ENCODE measurements at regions not wholly inside any gene's neighbourhood (a gene's known extent, or its start where the extent isn't known, plus 50 kb on each side); places are given as distances from the start of the nearest gene placed in this dataset.
A peak's percentile ranks its signal among the peaks of the same experiment; 100 is the strongest.
"Not testable (repeated sequence)": the region's sequence is repeated elsewhere in the genome, so short reads cannot be mapped to it uniquely, and the experiment has no call there.

DNA sequence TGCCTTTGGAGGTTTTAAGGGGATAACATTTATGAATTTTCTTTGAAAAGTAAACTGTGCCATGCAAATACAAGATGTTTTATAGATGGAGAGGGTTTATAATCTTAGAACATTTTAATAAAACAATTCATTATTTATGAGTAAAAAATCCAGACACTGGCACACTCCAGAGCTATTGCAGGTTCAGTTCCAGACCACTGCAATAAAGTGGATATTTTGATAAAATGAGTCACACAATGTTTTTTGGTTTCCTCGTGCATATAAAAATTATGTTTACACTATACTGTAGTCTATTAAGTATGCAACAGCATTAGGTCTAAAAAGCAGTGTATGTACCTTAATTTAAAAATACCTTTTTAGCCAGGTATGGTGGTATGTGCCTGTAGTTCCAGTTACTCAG, 146.2 kb upstream of the ZBED5 start:
- DNase-seq: no peak

DNA sequence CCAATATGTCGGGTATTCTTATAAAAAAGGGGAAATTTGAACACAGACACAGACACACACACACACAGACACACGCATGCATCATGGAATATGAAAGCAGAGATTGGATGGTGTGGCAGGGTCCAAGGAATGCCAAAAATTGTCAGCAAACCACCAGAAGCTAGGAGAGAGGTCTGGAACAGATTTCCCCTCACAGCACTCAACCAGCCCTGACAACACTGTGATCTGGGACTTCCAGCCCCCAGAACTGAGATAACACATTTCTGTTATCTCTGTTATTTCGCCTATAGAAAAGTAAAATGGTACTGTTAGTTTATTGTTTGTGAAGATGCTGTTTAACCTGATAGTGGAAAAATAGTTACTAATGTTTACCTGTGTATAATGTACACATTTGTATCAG, 145.4 kb upstream of the ZBED5 start:
- DNase-seq: no peak

DNA sequence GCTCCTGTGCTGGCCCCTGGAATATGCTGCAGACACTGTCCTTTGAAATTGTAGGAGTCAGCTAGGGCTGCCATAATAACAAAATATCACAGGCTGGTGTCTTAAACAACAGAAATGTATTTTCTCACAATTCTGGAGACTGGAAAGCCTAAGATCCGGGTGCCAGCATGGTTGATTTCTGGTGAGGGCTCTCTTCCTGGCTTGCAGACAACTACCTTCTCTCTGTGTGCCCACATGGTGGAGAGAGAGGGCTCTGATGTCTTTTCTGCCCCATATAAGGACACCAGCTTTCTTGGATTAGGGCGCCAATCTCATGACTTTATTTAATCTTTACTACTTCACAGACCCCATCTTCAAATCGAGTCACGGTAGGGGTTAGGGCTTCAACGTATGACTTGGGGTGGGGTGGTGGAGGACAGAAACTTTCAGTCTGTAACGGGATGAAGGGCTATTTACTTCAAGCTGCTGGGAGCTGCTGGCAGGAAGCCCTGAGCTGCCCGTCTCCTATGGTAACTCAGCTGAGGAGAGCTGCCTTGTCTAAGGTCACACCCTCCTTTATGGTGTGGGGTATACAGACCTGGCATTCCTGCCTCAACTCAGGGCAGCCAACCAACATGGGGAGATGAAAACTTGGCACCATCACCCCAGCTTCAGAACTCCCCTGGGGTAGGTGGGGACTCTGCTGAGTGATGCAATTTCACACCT, 142.9 kb upstream of the ZBED5 start:
- DNase-seq: no peak

DNA sequence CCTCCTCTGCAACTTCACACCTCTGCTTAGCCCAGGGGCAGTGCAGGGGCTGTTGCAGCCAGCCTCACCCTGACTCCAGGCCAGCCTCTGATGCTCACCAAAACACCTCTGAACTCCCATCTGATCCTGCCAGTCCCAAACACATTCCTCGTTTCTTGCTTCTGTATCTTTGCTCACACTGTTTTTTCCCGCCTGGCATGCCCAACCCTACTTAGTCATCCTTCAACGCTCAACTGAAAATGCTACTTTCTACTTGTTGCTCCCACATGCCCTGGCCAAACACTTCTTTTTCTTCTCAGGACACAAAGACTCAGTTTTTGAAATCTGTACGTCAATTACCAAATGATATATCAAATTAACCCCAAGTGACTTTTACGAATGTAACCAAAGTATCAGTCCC, 140.8 kb upstream of the ZBED5 start:
- no peak for DNase-seq

DNA sequence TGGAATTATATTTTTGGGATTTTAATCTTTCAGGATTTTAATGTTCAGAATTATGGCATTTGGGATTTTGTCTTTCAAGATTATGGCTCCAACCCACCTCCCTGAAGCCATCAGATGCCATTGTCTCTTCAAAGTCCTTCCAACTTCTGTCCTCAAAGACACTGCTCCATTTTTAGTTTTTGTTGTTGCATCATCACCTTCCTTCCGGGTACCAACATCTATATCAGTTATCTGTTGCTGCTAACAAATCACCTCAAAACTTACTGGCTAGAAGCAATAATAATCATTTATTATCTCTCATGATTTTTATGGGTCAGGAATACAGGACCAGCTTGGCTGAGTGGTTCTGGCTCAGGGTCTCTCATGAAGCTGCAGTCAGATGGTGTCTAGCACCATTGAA, 138.8 kb upstream of the ZBED5 start:
- DNase-seq: no peak

GRCh38 chr11:10993640-10994039, 135.8 kb upstream of the ZBED5 start:
- DNase-seq: no peak

- no peak for DNase-seq
Measured at GRCh38 chr11:10993186-10993585, 135.3 kb upstream of the ZBED5 start.

DNA sequence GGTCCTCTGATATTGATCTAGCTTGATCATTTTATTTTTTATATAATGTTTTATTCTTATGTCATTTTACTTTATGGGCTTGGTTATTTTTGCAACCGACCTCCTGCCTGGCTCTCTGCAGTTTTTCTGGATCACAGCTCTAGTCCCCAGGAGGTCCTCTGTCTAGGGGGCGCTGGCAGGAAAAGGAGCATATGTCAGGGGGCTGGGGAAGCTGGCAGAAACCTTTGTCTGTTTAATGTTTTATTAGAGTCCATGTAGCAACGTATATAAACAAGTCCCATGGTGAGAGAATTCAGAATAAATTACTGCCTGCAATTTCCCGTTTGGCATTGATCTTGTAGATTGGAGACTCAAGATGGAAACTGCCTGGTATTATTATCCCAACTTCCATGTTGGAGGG, 133.5 kb upstream of the ZBED5 start:
- no peak for DNase-seq

DNA sequence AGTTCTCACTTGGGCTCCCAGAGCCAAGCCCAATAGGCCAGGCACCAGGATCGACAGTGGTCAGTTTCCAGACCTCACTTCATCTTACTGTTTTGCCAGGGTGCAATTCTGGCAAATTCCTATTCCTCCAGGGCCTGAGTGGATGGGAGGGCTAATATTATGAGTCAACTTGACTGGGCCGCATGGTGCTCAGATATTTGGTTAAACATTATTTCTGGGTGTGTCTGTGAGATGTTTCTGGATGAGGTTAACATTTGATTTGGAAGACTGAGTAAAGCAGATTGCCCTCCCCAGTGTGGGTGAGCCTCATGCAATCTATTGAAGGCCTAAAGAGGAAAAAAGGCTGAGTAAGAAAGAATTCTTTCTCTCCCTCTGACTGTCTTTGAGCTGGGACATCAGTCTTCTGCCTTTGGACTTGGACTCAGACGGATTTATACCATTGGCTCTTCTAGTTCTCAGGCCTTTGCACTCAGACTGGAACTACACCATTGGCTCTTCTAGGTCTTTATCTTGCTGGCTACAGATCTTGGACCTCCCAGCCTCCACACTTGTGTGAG, 132.9 kb upstream of the ZBED5 start:
- no peak for DNase-seq

GRCh38 chr11:10990160-10990559, 132.3 kb upstream of the ZBED5 start:
- DNase-seq: no peak

GRCh38 chr11:10986006-10986405, 128.2 kb upstream of the ZBED5 start:
- no peak for DNase-seq

DNA sequence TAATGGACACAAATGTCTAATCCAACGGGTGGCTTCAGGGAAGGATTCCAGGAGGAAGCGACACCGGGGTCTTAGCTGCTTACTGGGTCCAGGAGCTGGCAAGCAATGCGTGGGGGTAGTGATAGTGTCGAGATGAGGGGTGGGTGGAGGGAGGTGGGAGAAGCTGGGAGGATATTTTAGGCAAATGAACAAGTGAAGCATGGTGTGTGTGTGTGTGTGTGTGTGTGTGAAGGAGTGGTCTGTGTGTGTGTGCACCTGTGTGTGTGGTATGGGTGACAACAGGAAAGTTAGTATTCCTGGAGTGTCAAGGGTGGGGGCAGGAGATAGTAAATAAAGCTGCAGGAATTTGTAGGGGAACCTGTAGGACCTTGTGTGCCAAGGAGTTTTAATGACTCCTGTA, 126.9 kb upstream of the ZBED5 start:
- no peak for DNase-seq

DNA sequence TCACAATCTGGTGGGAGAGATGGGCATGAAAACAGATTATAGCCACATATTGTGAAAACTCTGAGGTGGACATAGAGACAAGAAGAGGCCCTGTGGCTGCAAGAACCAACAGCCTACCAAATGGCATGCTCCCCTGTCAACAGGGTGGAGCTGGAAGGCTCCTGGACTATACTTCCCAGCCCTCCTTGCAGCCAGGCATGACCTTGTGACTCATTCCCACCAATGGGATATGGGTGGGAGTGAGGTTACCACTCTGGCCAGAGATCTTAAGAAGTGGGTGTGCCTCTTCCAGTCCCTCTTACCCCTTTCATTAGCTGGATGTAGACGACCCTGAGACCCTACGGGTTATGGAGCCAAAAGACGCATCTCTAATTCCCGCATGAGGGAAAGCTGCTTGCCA, 126.4 kb upstream of the ZBED5 start:
- no peak for DNase-seq

DNA sequence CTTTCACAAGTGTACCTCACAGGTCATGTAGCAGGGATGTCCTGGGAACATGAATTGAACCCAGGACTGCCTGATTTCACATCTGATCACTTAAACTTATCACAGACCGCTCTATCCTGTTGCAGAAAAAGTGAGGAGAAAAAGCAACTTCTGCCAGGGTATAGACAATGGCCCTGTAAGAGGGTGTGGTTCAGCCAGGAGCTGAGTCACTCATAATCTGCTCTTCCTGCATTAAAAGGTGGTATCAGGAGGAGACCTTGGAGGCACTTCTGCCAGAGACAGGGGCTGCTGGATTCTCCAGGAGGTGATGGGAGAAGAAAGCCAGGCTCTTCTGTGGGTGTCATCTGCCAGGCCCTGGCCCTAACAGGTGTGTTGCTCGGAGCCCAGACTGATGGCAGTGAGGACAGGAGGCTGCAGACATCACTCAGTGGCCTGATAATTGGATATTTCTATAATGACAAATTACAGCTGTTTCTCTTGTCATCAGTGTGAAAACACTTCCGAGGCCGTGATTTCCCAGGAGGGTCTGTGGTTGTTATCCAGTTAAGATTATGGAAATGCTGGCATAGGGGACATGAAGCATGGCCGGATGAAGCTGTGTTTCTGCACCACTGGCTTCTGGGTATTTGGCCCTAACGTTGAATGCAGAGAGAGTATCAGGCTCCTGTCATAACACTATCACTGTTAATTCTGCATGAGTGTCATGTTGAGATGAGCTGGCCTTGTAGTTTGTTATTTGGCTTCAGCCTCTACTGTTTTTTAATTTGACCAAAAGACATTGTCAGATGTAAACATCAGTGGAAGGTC, 125.1 kb upstream of the ZBED5 start:
- DNase-seq: no peak

DNA sequence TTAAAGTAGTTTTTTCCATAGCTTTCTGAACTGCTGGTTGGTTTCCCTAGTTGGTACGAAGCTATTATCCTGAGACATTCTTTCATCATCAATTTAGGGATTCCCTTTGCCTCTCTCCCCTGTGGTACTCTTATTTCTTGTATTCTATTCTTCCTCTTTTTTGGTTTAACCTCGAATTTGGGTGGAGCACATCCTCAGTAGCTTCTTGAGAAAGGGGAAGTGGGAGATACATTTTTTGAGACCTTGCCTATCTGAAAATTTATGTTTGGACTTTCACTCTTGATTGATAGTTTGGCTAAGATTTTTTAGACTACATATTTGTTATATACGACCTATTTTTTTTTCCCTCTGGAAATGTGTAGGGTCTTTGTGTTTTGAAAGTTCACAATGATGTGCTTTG, 121.7 kb upstream of the ZBED5 start:
- no peak for DNase-seq

DNA sequence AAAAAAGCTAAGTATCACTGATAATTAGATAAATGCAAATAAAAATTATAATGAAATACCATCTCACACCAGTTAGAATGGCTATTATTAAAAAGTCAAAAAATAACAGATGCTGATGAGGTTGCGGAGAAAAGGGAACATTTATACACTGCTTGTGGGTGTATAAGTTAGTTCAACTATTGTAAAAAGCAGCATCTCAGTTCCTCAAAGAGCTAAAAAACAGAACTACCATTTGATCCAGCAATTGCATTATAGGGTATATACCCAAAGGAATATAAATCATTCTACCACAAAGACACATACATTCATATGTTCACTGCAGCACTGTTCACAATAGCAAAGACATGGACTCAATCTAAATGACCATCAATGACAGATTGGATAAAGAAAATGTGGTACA, 120.3 kb upstream of the ZBED5 start:
- DNase-seq: no peak

GRCh38 chr11:10975287-10975721, 117.5 kb upstream of the ZBED5 start:
- no peak for DNase-seq

DNA sequence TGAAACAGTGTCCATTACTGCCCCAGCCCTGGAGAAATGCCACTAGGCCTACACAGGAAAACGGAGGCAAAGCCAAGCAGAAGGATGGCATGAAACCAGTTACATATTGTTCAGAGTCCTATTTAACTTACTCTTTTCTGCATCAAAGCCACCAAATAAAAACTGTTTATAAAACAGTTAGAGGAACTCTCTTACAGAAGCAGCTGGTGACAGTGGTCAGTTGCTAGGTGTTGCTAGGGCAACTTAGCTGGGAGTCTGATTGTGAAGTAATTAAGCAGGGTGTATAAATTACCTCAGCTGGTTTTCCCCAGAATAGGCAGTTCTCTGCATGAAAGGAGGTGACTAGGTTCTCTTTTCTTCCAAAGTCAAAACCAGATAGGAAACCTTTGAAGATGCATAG, 115.6 kb upstream of the ZBED5 start:
- no peak for DNase-seq

DNA sequence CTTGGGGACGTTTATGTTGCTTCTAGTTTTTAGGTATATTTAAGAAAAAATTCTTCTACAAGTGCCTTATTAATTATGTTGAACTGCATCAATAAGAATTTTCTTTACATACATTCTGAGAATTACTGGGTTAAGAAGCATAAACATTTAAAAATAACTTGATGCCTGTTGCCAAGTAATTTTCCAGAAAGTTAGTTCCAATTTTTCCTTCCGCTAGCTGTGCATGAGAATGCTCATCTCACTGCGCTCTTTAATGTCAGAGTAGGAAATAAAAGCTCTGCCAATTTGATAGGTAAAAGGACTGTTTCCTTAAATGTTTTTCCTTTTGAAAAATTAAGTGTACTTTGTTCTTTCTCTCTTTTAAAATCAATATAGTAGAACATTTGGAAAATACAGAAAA, 113.1 kb upstream of the ZBED5 start:
- peak; percentile 27 for DNase-seq

DNA sequence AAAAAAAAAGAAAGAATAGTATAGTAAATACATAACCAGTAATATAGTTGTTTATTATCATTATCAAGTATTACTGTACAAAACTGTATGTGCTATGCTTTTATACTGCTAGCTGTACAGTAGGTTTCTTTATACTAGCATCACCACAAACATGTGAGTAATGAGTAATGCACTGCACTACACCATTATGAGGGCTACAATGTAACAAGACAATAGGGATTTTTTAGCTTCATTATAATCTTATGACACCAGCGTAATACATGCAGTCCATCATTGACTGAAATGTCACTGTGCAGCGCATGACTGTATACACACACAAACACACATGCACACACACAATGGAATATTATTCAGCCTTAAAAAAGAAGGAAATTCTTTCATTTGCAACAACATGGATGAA, 111.5 kb upstream of the ZBED5 start:
- DNase-seq: no peak

DNA sequence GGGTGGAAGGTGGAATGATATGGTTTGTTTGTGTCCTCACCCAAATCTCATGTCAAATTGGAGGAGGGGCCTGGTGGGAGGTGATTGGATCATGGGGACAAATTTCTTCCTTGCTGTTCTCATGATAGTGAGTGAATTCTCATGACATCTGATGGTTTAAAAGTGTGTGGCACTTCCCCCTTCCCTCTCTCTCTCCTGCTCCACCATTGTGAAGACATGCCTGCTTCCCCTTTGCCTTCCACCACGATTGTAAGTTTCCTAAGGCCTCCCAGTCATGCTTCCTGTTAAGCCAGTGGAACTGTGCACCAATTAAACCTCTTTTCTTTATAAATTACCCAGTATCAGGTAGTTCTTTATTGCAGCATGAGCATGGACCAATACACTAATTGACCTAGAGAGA, 99.0 kb upstream of the ZBED5 start:
- DNase-seq: not testable (repeated sequence)

DNA sequence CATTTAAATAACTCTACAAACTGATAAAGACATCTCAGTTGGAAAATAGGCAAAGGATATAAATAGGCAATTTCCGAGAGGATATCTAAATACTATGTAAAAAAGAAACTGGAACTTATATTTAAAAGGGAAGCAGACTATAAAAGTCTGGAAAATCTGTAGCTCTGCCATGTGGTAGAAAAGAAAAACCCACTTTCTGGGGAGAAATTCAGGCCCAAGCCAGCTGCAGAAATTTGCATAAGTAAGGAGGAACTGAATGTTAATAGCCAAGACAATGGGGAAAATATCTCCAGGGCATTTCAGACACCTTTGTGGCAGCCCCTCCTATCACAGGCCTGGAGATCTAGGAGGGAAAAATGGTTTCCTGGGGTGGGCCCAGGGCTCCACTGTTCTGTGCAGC, 97.8 kb upstream of the ZBED5 start:
- no peak for DNase-seq

- DNase-seq: no peak
Measured at GRCh38 chr11:10954184-10954583, 96.3 kb upstream of the ZBED5 start.

All from muscle of arm (tissue), 1 donor.